ENCODE measurements at regions not wholly inside any gene's neighbourhood (a gene's known extent, or its start where the extent isn't known, plus 50 kb on each side); places are given as distances from the start of the nearest gene placed in this dataset.

- intact Hi-C loops (cut with micrococcal nuclease) = no loop called here
- H3K27me3 ChIP-seq (ENCODE audit: control insufficient read depth in 2 of 2, insufficient read depth in 2 of 2, low read length in 2 of 2) = no peaks in the 10 kb centered on the region
- H3K79me2 ChIP-seq (ENCODE audit: insufficient read depth, low read length) = no peaks in the 10 kb centered on the region
- H3K4me1 Mint-ChIP-seq = peaks cover 6% of the 10 kb centered on the region
- no peak for TF ChIP-seq CTCF (IDR thresholded peaks at IDR 0.05)
- no peak overlapping the region for H3K27ac ChIP-seq (ENCODE audit: low read depth in 1 of 2, low read length in 2 of 2)
- H3K27ac Mint-ChIP-seq = no peak overlapping the region
- no peak for DNase-seq
- no peak overlapping the region for H3K4me3 Mint-ChIP-seq
- H3K36me3 ChIP-seq (replicated peaks in 1 of 2; ENCODE audit: control insufficient read depth in 1 of 2, insufficient read depth in 2 of 2, low read length in 2 of 2) = no peaks in the 10 kb centered on the region
- no peak overlapping the region for H2AFZ ChIP-seq (ENCODE audit: insufficient read depth, low read depth, low read length, poor library complexity, severe bottlenecking)
- no peak overlapping the region for H3K4me2 ChIP-seq (replicated peaks; ENCODE audit: extremely low read depth, low read length, poor library complexity, severe bottlenecking)
- no peaks in the 10 kb centered on the region for H3K36me3 Mint-ChIP-seq
- H3K4me1 ChIP-seq (ENCODE audit: control insufficient read depth in 1 of 2, insufficient read depth in 2 of 2, low read length in 2 of 2) = no peaks in the 10 kb centered on the region
- H4K20me1 ChIP-seq (ENCODE audit: insufficient read depth, low read length) = no peaks in the 10 kb centered on the region
- H3K4me3 ChIP-seq (replicated peaks in 1 of 3; ENCODE audit: low read depth in 2 of 3, low read length in 3 of 3) = no peak overlapping the region
- no peak overlapping the region for H3K9ac ChIP-seq (ENCODE audit: insufficient read depth, low read length, poor library complexity, severe bottlenecking)
- no peaks in the 10 kb centered on the region for H3K9me3 ChIP-seq (replicated peaks in 1 of 2; ENCODE audit: control insufficient read depth in 1 of 2, insufficient read depth in 1 of 2, low read length in 2 of 2)
- peaks cover 0 to 2% (median 0%) of the 10 kb centered on the region in 7 donors for H3K9me3 Mint-ChIP-seq
- H3K27me3 Mint-ChIP-seq (ENCODE audit: low read depth in 3 of 3) = peaks cover 2 to 9% (median 6%) of the 10 kb centered on the region in 3 donors
Observed at GRCh38 chr6:90416322-90416721, 119.7 kb upstream of the BACH2 start.

GRCh38 chr6:90415178-90415577, 118.5 kb upstream of the BACH2 start:
- no peak for TF ChIP-seq CTCF (IDR thresholded peaks at IDR 0.05)
- no peak overlapping the region for H3K27ac ChIP-seq (ENCODE audit: low read depth in 1 of 2, low read length in 2 of 2)
- Mint-ChIP-seq H3K27ac (peak overlapping the region in 1 of 7 donors; percentile 33), H3K27me3 (ENCODE audit: low read depth in 3 of 3) (peaks cover 2 to 9% (median 6%) of the 10 kb centered on the region in 3 donors), H3K4me1 (peaks cover 6% of the 10 kb centered on the region), H3K9me3 (peaks cover 0 to 2% (median 0%) of the 10 kb centered on the region in 7 donors), H3K36me3 (no peaks in the 10 kb centered on the region), H3K4me3 (no peak overlapping the region)
- no peak overlapping the region for H3K4me3 ChIP-seq (replicated peaks in 1 of 3; ENCODE audit: low read depth in 2 of 3, low read length in 3 of 3)
- intact Hi-C loops (cut with micrococcal nuclease) = no loop called here
- DNase-seq = no peak
- H3K4me1 ChIP-seq (ENCODE audit: control insufficient read depth in 1 of 2, insufficient read depth in 2 of 2, low read length in 2 of 2) = no peaks in the 10 kb centered on the region
- no peak overlapping the region for H2AFZ ChIP-seq (ENCODE audit: insufficient read depth, low read depth, low read length, poor library complexity, severe bottlenecking)
- H3K79me2 ChIP-seq (ENCODE audit: insufficient read depth, low read length) = no peaks in the 10 kb centered on the region
- no peak overlapping the region for H3K4me2 ChIP-seq (replicated peaks; ENCODE audit: extremely low read depth, low read length, poor library complexity, severe bottlenecking)
- H3K27me3 ChIP-seq (ENCODE audit: control insufficient read depth in 2 of 2, insufficient read depth in 2 of 2, low read length in 2 of 2) = no peaks in the 10 kb centered on the region
- H3K9me3 ChIP-seq (replicated peaks in 1 of 2; ENCODE audit: control insufficient read depth in 1 of 2, insufficient read depth in 1 of 2, low read length in 2 of 2) = no peaks in the 10 kb centered on the region
- 96% methylated on average over 2 of the region's 2 CpGs for WGBS (ENCODE audit: insufficient coverage)
- no peaks in the 10 kb centered on the region for H4K20me1 ChIP-seq (ENCODE audit: insufficient read depth, low read length)
- no peak overlapping the region for H3K9ac ChIP-seq (ENCODE audit: insufficient read depth, low read length, poor library complexity, severe bottlenecking)
- H3K36me3 ChIP-seq (replicated peaks in 1 of 2; ENCODE audit: control insufficient read depth in 1 of 2, insufficient read depth in 2 of 2, low read length in 2 of 2) = no peaks in the 10 kb centered on the region

All from CD14-positive monocyte (primary cell).